Activated CD4-positive, alpha-beta T cell treated with anti-CD3 and anti-CD28 coated beads, Interleukin-2, amount 50 U/mL, for 24 hours (primary cell): ENCODE measurements at regions not wholly inside any gene's neighbourhood (a gene's known extent, or its start where the extent isn't known, plus 50 kb on each side); places are given as distances from the start of the nearest gene placed in this dataset.
"Not testable (repeated sequence)": the region's sequence is repeated elsewhere in the genome, so short reads cannot be mapped to it uniquely, and the experiment has no call there.

ENCODE experiments used
- DNase-seq, 2 donors: peaks; one replicate each; pipeline ENCODE4 v3.0.0-alpha.2; 2020; ENCODE audit warnings: low read depth in 1 of 2, low spot score in 1 of 2

DNA sequence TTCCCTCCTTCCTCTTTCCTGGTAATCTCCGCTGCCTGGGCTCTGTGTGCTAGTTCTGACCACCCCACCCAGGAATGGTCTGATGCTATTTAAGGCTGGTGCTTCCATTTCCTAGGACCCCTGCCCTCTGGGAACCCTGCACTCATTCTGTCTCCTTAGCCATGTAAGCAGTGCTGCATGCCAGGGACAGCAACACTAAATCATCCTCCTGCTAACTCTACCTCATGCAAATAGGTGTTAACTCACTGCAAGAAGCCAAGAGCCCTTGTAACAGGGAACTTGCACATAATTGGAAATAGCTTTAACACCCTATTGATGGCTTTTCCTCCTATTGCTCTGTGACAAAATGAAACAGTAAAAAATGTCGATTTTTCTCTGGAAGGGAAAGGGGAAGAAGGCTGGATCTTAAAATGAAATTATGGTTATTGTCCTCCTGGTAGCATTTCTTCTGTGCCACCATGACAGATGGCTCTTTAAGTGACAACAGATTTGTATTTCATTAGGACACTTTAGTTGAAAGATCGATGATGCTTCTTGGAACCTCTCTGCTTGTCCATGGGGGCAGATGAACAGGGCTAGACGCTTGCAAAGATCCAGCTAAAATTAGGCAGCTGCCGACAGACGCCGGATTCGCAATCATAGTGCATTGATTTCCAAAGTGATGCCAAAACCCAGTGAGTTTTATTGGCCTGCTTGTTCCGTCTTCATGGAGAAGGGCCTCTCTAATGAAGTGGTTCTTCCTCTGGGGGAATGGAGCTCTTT, 551.7 kb downstream of the MATN1 start:
- no peak for DNase-seq

DNA sequence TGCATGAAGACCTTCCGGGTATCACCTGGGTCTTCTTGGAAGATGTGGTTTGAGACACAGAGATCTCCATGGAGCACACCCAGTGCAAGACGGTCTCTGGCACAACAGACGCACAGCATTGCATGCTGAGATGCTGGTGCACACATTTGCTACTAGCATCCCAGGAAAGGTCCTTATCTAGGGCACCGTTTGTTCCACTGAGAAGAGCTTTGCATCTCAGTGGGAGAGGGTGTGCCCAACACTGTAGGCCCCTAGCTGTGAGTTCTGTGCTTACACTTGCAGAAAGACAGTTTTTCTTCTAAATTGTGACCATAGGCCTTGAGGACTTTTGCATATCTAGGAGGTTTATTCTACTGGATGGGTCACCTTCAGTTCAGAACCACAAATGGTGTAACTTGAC, 554.1 kb downstream of the MATN1 start:
- DNase-seq: no peak

DNA sequence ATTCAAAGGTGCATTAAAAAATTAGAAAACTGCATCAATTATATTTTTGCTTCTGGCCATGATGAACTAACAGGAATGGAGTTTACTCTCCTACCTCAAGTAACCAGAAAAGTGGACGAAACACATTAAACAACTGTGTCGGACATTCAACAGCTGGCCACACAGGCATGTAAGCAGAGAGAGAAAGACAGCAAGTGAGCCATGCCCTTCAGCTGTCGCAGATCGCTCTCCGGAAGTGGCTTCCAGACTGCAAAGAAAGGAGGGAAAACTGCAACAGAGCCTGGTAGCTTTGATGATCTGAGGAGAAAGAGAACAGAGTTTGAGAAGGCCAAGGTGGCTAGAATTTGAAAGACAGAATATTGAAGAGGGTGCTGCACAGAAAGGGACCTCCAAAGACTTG, 557.2 kb downstream of the MATN1 start:
- DNase-seq: no peak

DNA sequence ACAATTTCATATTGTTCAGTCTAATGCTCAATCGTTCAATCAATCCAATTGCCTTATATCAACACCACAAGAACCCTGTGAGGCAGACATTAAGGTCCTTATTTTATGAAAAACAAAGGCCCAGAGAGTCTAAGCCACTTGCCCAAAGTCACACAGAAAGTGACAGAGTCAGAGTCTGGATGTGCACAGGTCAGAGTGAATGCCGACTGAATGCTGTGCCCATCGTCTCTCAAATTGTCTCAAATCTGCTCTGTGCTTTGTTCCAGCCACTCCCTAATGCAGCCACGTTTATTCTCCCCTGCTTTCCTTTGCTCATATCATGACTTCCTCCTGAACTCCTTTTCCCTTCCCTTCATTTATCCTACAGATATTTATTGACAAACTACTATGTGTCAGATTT, 558.3 kb downstream of the MATN1 start:
- no peak for DNase-seq

DNA sequence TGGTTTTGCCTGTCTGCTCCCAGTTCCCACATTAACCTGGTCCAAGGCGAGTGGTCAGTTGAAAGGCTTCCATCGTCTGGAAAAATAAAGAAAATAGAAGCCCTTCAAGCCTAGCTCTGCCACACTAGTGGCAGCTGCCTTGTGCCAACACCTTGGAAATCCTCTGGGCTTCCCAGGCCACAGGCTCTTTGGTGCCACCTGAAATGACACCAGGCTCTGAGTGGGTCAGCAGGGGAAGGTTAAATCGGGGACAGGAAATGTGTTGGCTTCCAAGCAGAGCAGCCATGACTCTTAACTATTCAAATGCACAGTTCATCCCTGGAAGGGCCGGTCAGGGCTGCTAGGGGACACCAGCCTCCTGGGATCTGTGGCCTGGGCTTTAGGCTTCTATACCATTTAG, 558.7 kb downstream of the MATN1 start:
- no peak for DNase-seq

DNA sequence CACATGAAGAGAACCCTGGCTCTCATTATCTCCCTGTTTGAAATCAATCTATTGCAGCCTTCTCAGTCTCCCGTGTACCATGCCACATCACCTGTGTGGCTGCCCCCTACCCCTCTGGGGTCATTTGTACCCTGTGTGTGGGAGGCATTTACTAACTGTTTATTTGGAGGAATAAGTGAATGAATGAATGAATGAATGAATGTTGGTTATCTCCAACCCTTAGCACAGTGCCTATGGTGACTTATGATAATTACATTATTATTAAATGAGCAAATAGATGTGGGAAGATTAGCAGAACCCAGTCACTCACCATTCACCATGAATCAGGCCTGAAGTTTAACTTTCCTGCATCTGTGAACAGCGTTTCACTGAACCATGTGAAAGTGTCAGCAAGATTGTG, 560.8 kb downstream of the MATN1 start:
- no peak for DNase-seq

DNA sequence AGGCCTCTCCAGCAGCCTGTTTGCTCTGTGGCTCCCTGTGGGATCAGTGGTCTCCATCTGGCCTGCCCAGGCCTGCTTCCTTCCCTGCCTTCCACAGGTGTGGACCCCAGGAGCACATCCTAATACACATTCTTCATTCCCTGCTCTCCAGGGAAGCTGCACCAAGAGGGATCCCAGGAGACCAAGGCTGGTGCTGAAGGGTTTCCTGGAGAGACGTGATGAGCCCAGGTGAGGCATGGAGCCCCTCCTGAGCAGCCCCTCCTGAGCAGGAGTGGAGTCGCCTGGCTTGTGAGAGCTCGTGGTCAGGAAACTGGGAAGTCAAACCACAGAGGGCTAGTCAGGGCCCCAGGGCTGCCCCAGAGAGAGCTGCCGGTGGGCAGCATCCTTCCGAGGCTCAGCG, 561.4 kb downstream of the MATN1 start:
- DNase-seq: no peak

DNA sequence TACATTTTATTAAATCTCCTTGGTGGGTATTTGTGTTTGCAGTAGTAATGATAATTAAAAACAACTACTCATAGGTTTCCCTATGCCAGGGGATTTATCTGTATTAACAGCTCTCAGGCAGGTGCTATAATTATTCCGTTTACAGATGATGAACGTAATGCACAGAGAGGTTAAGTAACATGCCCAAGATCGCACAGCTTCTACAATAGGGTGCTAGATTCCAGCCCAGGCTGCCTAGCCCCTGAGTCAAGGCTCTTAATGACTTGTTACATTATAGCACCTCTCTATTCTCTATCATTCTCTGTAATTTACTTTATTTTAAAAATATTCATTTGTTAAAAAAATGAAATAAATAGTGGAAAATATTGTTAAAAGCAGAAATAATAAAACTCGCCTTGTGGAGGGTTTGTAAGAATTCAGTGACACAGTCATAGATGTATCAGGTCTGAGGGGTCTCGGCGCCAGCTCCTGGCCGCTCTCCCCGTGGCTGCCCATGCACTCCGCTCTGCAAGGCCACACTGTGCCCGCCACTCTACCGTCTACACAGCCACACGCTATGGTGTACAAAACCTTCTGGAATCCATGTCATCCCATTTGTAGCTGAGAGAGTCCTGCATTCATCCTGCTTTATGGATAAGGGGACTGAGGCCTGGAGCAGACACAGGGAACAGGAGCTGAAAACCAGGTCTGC, 562.2 kb downstream of the MATN1 start:
- no peak for DNase-seq

DNA sequence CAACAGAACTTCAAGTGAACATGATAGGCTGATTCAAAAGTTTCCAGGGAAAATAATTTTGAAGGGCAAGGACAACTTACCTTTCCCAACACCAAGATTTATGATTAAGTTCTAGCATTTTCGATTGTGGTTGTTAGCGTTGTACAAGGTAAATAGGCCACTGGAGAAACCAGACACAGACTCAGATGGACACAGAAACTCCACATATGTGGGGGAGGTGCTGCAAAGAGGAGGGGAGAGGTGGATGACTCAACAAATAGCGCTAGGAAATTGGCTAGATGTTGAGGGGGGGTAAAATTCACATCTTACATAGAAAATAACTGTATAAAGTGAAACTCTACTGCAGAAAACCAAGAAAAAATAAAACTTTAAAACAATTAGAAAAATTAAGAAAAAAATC, 564.4 kb downstream of the MATN1 start:
- DNase-seq: no peak

DNA sequence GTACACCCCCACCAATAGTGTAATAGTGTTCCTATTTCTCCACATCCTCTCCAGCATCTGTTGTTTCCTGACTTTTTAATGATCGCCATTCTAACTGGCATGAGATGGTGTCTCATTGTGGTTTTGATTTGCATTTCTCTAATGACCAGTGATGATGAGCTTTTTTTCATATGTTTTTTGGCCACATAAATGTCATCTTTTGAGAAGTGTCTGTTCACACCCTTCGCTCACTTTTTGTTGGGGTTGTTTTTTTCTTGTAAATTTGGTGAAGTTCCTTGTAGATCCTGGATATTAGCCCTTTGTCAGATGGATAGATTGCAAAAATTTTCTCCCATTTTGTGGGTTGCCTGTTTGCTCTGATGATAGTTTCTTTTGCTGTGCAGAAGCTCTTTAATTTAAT, 567.7 kb downstream of the MATN1 start:
- DNase-seq: not testable (repeated sequence)

DNA sequence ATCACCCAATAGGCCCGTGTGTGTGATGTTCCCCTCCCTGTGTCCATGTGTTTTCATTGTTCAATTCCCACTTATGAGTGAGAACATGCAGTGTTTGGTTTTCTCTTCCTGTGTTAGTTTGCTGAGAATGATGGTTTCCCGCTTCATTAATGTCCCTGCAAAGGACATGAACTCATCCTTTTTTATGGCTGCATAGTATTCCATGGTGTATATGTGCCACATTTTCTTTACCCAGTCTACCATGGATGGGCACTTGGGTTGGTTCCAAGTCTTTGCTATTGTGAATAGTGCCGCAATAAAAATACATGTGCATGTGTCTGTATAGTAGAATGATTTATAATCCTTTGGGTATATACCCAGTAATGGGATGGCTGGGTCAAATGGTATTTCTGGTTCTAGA, 568.1 kb downstream of the MATN1 start:
- DNase-seq: not testable (repeated sequence)

DNA sequence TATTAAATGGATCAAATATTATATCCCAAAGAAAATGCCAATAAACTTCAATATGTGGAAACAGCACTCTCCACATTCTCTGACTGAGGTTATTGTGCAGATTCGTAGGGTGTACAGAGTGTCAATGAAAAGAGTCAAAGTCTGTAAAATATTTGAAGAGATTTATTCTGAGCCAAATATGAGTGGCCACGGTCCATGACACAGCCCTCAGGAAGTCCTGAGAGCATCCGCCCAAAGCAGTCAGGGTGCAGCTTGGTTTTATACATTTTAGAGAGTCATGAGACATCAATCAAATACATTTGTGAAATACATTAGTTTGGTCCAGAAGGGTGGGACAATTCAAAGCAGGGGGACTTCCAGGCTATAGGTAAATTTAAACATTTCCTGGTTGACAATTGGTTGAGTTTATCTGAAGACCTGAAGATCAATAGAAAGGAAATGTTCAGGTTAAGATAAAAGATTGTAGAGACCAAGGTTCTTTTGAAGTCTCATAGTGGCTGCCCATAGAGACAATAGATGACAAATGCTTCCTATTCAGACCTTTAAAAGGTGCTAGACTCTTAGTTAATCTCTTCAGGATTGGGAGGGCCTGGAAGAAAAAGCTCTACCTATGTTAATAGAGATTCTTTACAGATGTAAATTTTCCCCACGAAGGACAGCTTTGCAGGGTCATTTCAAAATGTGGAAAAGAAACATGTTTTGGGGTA, 569.5 kb downstream of the MATN1 start:
- DNase-seq: no peak

DNA sequence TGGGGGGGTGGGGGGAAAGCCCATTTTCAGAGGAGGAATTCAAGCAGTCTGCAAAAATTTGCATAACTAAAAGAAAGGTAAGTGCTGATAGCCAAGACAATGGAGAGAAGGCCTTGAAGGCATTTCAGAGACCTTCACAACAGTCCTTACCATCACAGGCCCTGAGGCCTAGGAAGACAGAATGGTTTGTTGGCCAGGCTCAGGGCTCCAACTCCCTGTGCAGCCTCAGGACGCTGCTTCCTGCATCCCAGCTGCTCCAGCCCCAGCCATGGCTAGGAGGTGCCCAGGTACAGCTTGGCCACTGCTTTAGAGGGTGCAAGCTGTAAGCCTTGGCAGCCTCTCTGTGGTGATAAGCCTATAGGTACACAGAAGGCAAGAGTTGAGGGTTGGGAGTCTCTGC, 571.6 kb downstream of the MATN1 start:
- no peak for DNase-seq

DNA sequence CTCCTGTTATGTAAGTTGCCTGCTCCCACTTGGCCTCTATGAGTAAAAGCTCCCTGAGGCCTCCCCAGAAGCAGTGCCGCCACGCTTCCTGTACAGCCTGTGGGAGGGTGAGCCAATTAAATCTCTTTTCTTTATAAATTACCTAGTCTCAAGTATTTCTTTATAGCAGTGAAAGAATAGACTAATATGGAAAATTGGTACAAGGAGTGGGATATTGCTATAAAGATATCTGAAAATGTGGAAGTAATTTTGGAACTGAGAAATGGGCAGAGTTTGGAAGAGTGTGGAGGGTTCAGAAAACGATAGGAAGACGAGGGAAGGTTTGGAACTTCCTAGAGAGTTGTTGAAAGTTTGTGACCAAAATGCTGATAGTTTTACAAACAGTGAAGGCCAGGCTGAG, 572.3 kb downstream of the MATN1 start:
- DNase-seq: no peak

DNA sequence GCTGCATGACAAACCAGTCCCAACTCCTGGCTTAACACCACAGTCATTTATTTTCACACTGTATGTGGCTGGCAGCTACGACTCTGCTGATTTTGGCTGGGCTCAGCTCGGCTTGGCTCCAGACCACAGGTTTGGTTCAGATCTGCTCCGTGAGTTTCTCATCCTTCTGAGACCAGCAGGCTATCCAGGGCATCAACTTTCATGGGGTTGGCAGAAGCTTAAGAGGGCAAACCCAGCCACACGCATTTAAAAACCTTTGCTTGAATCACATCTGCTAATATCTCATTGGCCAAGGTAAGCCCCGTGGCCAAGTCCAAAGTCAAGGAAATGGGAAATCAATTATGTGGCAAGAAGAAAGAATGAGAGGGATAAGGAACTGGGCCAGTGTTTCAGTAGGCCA, 574.2 kb downstream of the MATN1 start:
- no peak for DNase-seq

DNA sequence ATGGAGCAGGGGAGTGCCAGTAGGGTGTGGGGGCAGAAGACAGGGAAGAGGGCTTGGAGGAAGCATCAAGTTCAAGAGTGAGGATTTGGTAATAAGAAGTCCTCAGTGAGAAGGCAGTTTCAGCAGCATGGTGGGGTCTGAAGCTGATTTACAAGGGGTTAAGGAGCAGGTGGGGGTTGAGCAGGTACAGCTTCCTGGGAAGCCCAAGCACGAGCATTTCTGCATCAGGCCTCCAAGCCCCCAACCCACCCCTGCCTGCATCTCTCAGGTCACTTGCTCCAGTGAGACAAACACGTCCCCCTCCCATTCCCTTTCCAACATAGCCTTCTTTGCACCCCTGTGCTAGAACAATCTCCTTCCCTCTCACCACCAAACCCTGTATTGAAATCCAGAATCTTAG, 574.7 kb downstream of the MATN1 start:
- no peak for DNase-seq

DNA sequence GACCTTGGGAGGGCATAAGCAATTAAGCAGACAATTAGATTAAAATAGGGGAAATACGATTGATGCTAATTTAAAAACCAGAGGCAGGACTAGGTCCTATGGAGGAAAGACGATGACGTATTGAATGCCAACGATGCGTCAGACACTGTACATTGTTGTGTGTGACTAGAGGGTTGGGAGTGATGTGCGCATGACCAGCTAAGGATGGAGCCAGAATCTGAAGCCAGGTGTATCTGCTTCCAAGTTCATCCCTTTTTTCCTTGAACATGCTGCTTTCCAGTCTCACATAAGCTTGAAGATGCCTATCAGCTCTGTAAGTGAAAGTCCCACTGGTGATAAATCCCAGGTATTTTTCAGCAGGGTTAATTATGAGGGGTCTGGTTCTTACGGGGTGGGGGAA, 576.2 kb downstream of the MATN1 start:
- no peak for DNase-seq

DNA sequence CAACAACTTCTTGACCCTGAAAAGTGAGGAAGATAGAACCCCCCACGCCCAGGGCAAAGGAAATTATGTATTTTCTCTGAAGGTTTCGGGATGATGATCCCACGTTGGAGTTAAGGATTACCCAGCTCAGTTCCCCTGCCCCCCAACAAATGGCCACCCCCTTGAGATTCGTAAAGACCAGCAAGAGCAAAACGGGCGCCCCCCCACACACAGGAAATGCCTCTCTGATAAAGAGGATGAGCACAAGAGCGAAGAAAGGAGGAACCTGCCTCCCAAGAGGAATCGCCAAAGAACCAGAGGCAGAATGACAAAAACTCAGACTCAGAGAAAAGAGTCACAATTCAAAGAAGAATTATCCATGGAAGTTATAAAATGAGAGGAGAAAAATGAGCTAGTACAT, 576.9 kb downstream of the MATN1 start:
- no peak for DNase-seq

DNA sequence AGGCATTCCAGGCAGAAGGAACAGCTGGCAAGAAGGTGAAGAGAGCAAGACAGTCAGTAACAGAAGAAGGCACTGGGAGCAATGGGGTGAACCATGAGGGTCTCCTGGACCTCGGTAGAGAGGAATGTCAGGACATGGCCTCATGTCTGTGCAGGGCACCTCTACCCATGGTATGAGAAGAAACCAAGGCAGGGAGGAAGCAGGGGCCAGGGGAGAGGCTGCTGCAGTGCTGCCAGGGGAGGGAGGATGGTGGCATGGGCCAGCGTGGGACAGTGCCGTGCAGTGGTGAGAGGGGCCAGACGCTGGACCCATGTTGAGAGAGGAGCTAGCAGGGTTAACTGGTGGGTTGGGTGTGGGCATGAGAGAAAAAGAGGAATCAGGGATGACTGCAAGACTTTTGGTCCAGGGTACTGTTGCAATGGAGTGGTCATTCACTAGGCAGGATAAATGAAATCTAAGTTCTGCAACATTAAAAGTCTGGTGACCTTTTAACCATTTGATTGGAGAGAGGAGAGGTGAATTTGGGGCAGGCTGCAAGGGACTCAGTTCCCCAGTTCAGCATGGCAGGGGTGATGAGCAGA, 577.6 kb downstream of the MATN1 start:
- no peak for DNase-seq

DNA sequence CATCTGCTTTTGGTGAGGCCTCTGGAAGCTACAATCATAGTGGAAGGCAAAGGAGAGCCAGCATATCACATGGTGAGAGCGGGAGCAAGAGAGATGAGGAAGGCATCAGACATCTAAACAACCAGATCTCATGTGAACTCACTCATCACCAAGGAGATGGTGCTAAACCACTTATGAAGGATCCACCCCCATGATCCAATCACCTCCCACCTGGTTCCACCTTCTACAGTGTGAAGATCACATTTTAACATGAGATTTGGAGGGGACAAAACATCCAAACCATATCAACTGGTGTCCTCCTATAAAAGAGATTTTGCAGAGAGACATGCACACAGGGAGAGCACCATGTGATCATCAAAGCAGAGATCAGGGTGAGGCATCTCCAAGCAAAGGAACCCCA, 578.6 kb downstream of the MATN1 start:
- no peak for DNase-seq

DNA sequence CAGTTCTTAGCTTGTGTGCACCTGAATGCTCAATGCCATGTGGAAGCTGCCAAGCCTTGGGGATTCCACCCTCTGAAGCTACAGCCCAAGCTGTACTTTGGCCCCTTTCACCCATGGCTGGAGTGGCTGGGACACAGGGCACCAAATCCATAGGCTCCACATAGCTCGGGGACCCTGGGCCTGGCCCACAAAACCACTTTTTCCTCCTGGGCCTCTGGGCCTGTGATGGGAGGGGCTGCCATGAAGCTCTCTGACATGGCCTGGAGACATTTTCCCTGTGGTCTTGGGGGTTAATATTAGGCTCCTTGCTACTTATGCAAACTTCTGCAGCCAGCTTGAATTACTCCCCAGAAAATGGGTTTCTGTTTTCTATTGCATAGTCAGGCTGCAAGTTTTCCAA, 579.9 kb downstream of the MATN1 start:
- no peak for DNase-seq

DNA sequence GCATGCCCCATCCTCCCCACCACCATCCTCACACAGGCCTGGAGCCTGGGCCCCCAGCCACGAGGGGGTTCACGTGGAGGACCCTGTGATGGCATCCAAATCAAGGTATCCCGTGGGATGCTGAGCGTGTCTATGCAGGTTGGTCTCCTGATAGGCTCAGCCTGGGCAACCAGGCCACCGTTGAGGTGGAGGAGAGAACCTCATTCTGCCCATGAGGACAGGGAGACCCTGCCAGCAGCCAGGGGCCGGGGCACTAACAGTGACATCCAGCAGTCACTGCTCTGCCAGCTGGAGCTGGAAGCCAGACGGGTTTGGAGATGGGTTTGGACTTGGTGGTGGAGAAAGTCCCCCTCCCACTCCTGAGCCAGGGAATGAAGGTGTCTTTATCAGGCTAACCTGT, 582.8 kb downstream of the MATN1 start:
- DNase-seq: no peak
